DMS 273 (cell line): ENCODE measurements at regions not wholly inside any gene's neighbourhood (a gene's known extent, or its start where the extent isn't known, plus 50 kb on each side); places are given as distances from the start of the nearest gene placed in this dataset.
A peak's percentile ranks its signal among the peaks of the same experiment; 100 is the strongest.
"Not testable (repeated sequence)": the region's sequence is repeated elsewhere in the genome, so short reads cannot be mapped to it uniquely, and the experiment has no call there.

Source experiments
- DNase-seq: peaks from one replicate; lab custom pipeline; 2025; ENCODE audit not compliant: unreplicated experiment; lab: John Stamatoyannopoulos, UW

GRCh38 chr6:112503091-112503596 lies 156.0 kb downstream of the RFPL4B start:
- no peak for DNase-seq

DNA sequence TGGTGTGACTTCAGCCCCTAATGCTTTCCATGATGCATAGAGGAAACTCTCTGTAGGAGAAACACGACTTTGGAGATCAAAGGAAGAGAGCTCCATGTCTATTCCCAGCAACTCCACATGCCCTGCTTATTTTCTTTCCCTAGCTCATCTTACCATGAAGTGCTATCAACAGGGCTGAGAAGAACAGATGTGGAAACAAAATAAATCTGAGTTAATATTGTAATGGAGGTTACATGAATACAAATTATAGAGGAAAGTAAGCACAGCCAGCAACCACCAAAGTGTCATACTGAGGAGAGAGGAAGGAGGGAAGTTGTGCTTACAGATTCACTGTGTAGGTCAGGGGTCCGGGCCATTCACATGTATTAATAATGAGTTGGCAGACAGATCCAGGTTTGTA lies 157.5 kb downstream of the RFPL4B start:
- peak; percentile 9 for DNase-seq

DNA sequence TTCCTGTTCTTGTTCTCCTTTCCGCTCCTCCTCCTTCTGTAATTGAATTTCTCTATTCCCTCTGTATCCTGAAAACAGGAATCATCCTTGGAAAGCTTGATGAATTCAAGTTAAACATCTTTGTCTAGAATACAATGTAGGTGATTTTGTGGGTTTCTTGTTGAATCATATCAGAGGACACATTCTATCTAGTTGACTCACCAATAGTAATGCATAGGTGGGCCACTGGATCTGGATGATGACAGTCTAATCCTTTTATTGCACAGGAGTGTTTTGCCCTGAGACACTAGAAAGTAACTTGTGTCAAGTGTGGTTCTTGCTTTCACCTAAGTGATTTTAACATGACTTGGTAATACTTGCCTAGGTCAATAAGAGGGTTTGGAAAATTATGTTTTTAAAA lies 164.3 kb downstream of the RFPL4B start:
- DNase-seq: no peak

DNA sequence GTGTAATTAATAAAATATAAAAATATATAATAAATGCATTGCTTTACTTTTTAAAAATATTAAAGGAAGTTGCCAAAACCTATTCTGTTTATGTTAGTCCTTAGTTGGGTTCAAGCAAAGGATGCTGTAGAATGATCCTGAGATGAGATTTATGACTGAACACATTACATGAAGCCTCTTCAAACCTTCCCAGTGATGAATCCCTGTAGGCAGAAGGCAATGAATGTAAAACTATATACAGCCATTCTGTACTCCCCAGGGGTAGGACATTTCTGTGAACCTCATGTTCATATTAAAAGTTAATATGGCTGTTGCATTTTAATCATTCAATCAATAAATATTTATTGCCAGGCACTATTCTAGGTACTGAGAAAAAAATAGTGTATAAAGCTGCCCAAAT lies 166.0 kb downstream of the RFPL4B start:
- no peak for DNase-seq

- no peak for DNase-seq
These were observed 175.5 kb downstream of the RFPL4B start for GRCh38 chr6:112522587-112522986.

- DNase-seq: no peak
These were observed 176.9 kb downstream of the RFPL4B start for GRCh38 chr6:112524071-112524470.

GRCh38 chr6:112525749-112526148 lies 178.6 kb downstream of the RFPL4B start:
- DNase-seq: no peak

- no peak for DNase-seq
These were observed 179.5 kb downstream of the RFPL4B start for GRCh38 chr6:112526594-112526993.

GRCh38 chr6:112528306-112528705 lies 181.2 kb downstream of the RFPL4B start:
- not testable (repeated sequence) for DNase-seq

DNA sequence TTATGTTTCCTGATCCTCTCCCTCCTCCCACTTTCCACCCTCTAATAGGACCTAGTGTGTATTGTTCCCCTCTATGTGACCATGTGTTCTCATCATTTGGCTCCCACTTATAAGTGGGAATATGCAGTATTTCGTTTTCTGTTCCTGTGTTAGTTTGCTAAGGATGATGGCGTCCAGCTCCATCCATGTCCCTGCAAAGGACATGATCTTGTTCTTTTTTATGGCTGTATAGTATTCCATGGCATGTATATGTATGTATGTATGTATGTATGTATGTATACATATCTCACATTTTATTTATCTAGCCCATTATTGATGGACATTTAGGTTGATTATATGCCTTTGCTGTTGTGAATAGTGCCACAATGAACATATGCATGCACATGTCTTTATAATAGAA lies 188.7 kb downstream of the RFPL4B start:
- DNase-seq: no peak

GRCh38 chr6:112539355-112539754 lies 192.2 kb downstream of the RFPL4B start:
- DNase-seq: peak; percentile 22

- peak; percentile 2 for DNase-seq
These were observed 194.7 kb downstream of the RFPL4B start for GRCh38 chr6:112541847-112542246.

- DNase-seq: peak; percentile 29
These were observed 200.4 kb downstream of the RFPL4B start for GRCh38 chr6:112547321-112548085.

DNA sequence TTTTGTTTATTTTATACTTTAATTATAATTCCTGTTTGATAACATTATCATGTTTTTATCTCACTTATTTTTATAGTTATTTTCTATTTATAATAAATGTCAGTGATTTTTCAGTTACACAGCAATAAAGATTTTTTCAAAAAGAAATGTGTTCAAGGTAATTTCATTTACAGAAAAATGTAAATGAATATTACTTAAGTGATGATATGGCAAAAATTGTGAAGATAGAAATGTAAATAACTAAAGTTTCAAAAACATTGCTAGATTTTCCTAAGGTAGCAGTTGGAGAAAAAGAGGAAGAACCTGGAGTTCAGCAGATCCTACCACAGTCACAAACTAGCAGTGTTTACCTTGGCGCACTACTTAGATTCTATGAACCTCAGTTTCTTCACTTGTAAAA lies 202.6 kb downstream of the RFPL4B start:
- DNase-seq: no peak

DNA sequence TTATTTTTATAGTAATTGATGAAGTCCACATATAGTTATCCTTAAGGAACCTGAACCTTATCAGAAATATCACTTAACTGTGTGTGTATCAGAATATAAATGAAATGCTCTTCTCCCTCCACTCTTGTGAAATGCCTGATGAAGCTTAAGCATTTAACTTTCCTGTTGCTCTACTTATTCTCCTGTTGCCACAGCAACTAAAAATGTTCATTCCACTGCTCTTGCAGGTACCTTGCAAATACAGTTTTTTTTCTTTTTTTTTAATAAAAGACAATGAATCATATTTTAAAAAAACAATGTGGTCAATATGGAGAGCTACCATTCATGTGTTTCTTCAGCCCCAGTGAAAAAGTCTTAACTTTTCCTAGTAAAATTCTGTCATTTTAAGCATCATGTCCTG lies 210.3 kb downstream of the RFPL4B start:
- no peak for DNase-seq

DNA sequence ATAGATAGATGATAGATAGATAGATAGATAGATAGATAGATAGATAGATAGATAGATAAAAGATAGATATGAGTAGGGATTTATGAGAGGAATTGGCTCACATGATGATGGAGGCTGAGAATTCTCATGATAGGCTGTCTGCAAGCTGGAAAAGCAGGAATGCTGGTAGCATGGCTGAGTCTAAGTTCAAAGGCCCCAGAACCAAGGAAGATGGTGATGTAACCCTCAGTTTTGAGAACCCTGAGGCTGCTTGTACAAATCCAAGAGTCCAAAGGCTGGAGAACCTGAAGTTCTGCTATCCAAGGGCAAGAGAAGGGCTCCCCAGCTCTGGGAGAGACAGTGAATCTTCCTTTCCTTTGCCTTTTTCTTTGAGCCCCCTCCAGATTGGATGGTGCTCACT lies 210.8 kb downstream of the RFPL4B start:
- DNase-seq: no peak

- peak; percentile 29 for DNase-seq
These were observed 213.5 kb downstream of the RFPL4B start for GRCh38 chr6:112560651-112561050.

- no peak for DNase-seq
These were observed 215.4 kb downstream of the RFPL4B start for GRCh38 chr6:112562301-112563231.

GRCh38 chr6:112563368-112563767 lies 216.2 kb downstream of the RFPL4B start:
- DNase-seq: no peak

DNA sequence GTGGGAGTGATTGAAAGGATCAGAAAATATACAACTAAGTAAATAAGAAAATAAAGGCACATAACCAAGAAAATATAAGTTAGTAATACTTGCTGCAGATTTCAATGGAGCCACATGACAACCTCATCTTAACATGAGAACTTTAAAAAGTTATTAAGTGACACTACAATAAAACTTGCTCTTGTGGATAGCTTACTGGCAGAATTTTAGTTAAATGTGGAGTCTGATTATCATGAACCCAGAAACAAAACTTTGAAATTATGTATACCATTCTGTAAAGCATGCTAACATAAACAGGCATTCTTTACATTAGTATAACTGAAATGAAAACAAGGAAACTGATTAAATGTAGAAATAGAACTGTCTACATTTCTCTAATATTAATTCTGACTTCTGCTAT lies 220.9 kb downstream of the RFPL4B start:
- DNase-seq: no peak

GRCh38 chr6:112571488-112572270 lies 224.5 kb downstream of the RFPL4B start:
- peak; percentile 45 for DNase-seq
